ENCODE measurements at regions not wholly inside any gene's neighbourhood (a gene's known extent, or its start where the extent isn't known, plus 50 kb on each side); places are given as distances from the start of the nearest gene placed in this dataset.
"Not testable (repeated sequence)": the region's sequence is repeated elsewhere in the genome, so short reads cannot be mapped to it uniquely, and the experiment has no call there.

GRCh38 chr12:128091951-128092382 is 175.0 kb upstream of the TMEM132C start:
- DNase-seq (ENCODE audit: low read depth in 3 of 3) = no peak

- DNase-seq (ENCODE audit: low read depth in 3 of 3) = no peak
Measured at GRCh38 chr12:128098730-128099129, 168.2 kb upstream of the TMEM132C start.

GRCh38 chr12:128103152-128103551 is 163.8 kb upstream of the TMEM132C start:
- DNase-seq (ENCODE audit: low read depth in 3 of 3) = no peak

- DNase-seq (ENCODE audit: low read depth in 3 of 3) = no peak
Measured at GRCh38 chr12:128109236-128109635, 157.7 kb upstream of the TMEM132C start.

- DNase-seq (ENCODE audit: low read depth in 3 of 3) = no peak
Measured at GRCh38 chr12:128109636-128110035, 157.3 kb upstream of the TMEM132C start.

- no peak for DNase-seq (ENCODE audit: low read depth in 3 of 3)
Measured at GRCh38 chr12:128111333-128111732, 155.6 kb upstream of the TMEM132C start.

- no peak for DNase-seq (ENCODE audit: low read depth in 3 of 3)
Measured at GRCh38 chr12:128111951-128112350, 155.0 kb upstream of the TMEM132C start.

- not testable (repeated sequence) for DNase-seq (ENCODE audit: low read depth in 3 of 3)
Measured at GRCh38 chr12:128113250-128113649, 153.7 kb upstream of the TMEM132C start.

- DNase-seq (ENCODE audit: low read depth in 3 of 3) = no peak
Measured at GRCh38 chr12:128114485-128114884, 152.5 kb upstream of the TMEM132C start.

GRCh38 chr12:128116537-128116936 is 150.4 kb upstream of the TMEM132C start:
- no peak for DNase-seq (ENCODE audit: low read depth in 3 of 3)

- DNase-seq (ENCODE audit: low read depth in 3 of 3) = no peak
Measured at GRCh38 chr12:128120035-128120434, 146.9 kb upstream of the TMEM132C start.

GRCh38 chr12:128121424-128121823 is 145.5 kb upstream of the TMEM132C start:
- DNase-seq (ENCODE audit: low read depth in 3 of 3) = no peak

GRCh38 chr12:128123096-128123495 is 143.9 kb upstream of the TMEM132C start:
- no peak for DNase-seq (ENCODE audit: low read depth in 3 of 3)

GRCh38 chr12:128131955-128132354 is 135.0 kb upstream of the TMEM132C start:
- DNase-seq (ENCODE audit: low read depth in 3 of 3) = no peak

- no peak for DNase-seq (ENCODE audit: low read depth in 3 of 3)
Measured at GRCh38 chr12:128133321-128134073, 133.5 kb upstream of the TMEM132C start.

- no peak for DNase-seq (ENCODE audit: low read depth in 3 of 3)
Measured at GRCh38 chr12:128137140-128137539, 129.8 kb upstream of the TMEM132C start.

- DNase-seq (ENCODE audit: low read depth in 3 of 3) = no peak
Measured at GRCh38 chr12:128138125-128138524, 128.8 kb upstream of the TMEM132C start.

GRCh38 chr12:128140551-128140950 is 126.4 kb upstream of the TMEM132C start:
- DNase-seq (ENCODE audit: low read depth in 3 of 3) = no peak

- no peak for DNase-seq (ENCODE audit: low read depth in 3 of 3)
Measured at GRCh38 chr12:128150961-128151360, 116.0 kb upstream of the TMEM132C start.

- DNase-seq (ENCODE audit: low read depth in 3 of 3) = no peak
Measured at GRCh38 chr12:128155571-128155970, 111.4 kb upstream of the TMEM132C start.

- DNase-seq (ENCODE audit: low read depth in 3 of 3) = no peak
Measured at GRCh38 chr12:128163086-128163485, 103.9 kb upstream of the TMEM132C start.

- no peak for DNase-seq (ENCODE audit: low read depth in 3 of 3)
Measured at GRCh38 chr12:128164533-128164932, 102.4 kb upstream of the TMEM132C start.

GRCh38 chr12:128165387-128165786 is 101.6 kb upstream of the TMEM132C start:
- no peak for DNase-seq (ENCODE audit: low read depth in 3 of 3)

- DNase-seq (ENCODE audit: low read depth in 3 of 3) = no peak
Measured at GRCh38 chr12:128168273-128168672, 98.7 kb upstream of the TMEM132C start.
